Skeletal muscle tissue (tissue), 3 donors: ENCODE measurements at regions not wholly inside any gene's neighbourhood (a gene's known extent, or its start where the extent isn't known, plus 50 kb on each side); places are given as distances from the start of the nearest gene placed in this dataset.
"Not testable (repeated sequence)": the region's sequence is repeated elsewhere in the genome, so short reads cannot be mapped to it uniquely, and the experiment has no call there.

Experiments
- H3K27ac ChIP-seq: one replicate; pipeline ENCODE4 v1.7.0; 2013; ENCODE audit warnings: mild to moderate bottlenecking, low read depth, low read length, inconsistent platforms
- H3K27me3 ChIP-seq, 3 donors: one replicate each; pipeline ENCODE4 v1.7.0; 2013; ENCODE audit warnings: low read length in 3 of 3; ENCODE audit not compliant: control insufficient read depth in 3 of 3, insufficient read depth in 3 of 3
- H3K36me3 ChIP-seq, 3 donors: one replicate each; pipeline ENCODE4 v1.7.0; 2013; ENCODE audit warnings: low read length in 3 of 3; ENCODE audit not compliant: control insufficient read depth in 3 of 3, insufficient read depth in 3 of 3
- H3K4me1 ChIP-seq, 3 donors: one replicate each; pipeline ENCODE4 v1.7.0; 2013; ENCODE audit warnings: low read length in 3 of 3, mild to moderate bottlenecking in 3 of 3; ENCODE audit not compliant: control insufficient read depth in 3 of 3, insufficient read depth in 3 of 3
- H3K4me3 ChIP-seq, 3 donors: one replicate each; pipeline ENCODE4 v1.7.0; 2013; ENCODE audit warnings: low read length in 3 of 3
- H3K9ac ChIP-seq, 3 donors: one replicate each; pipeline ENCODE4 v1.7.0; 2013; ENCODE audit warnings: low read length in 3 of 3, mild to moderate bottlenecking in 3 of 3, moderate library complexity in 2 of 3, low read depth in 1 of 3
- H3K9me3 ChIP-seq, 3 donors: one replicate each; pipeline ENCODE4 v1.7.0; 2013; ENCODE audit warnings: low read length in 3 of 3; ENCODE audit not compliant: control insufficient read depth in 3 of 3
- donor health status: Osteomylitis.

DNA sequence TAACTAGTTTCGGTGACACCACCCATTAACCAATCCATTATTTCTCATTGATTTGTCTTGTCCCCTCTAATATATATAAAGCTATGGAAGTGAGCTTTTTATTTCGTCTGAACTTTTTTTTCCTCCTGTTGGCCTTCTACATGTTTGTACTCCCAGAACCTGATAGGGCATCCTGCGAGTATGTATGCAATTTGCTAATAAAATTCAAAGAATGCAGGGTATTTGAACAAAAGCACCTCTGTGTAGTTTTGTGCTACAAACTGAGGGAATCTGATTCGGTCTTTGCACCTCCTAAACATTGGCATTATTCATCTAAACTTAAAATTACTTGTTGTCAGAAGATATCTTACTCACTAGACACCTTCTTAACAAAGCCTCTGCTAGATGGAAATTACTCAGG is 242.9 kb upstream of the TMEFF2 start:
- Histone ChIP-seq H3K4me3 (no peak overlapping the region), H3K27me3 (no peaks in the 10 kb centered on the region), H3K9me3 (no peaks in the 10 kb centered on the region), H3K27ac (no peak overlapping the region), H3K9ac (no peak overlapping the region), H3K36me3 (no peaks in the 10 kb centered on the region), H3K4me1 (no peaks in the 10 kb centered on the region)

- Histone ChIP-seq H3K27me3 (no peaks in the 10 kb centered on the region), H3K9ac (no peak overlapping the region), H3K4me1 (no peaks in the 10 kb centered on the region), H3K4me3 (no peak overlapping the region), H3K9me3 (no peaks in the 10 kb centered on the region), H3K27ac (no peak overlapping the region), H3K36me3 (no peaks in the 10 kb centered on the region)
These were observed 229.5 kb upstream of the TMEFF2 start for GRCh38 chr2:192424243-192424642.

DNA sequence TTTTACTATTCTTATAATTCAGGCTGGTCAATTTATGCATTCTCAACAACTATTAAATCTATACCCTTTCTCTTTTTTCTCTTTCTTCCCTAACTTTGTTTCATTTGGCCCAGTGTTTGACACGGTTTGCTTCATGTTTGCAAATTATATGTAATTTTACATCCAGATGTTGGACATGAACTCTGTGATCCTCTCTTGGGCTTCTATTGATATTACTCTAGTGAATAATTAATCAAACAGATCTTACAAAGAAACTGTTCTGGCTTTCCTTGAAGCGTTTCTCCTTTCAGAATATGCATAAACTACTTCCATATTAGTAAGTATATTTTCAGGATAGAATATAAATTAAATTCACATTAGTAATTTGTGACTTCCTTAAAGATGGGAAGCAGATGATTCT is 225.1 kb upstream of the TMEFF2 start:
- H3K9me3 ChIP-seq, result peaks cover 0 to 3% (median 0%) of the 10 kb centered on the region in 3 donors

GRCh38 chr2:192416060-192416459 is 221.3 kb upstream of the TMEFF2 start:
- Histone ChIP-seq H3K9ac (no peak overlapping the region), H3K4me3 (no peak overlapping the region), H3K9me3 (peaks cover 0 to 4% (median 0%) of the 10 kb centered on the region in 3 donors), H3K36me3 (no peaks in the 10 kb centered on the region), H3K27ac (no peak overlapping the region), H3K4me1 (no peaks in the 10 kb centered on the region), H3K27me3 (no peaks in the 10 kb centered on the region)

More for the DNA sequence above, 225.1 kb upstream of the TMEFF2 start:
- Histone ChIP-seq H3K4me3 (no peak overlapping the region), H3K4me1 (no peaks in the 10 kb centered on the region), H3K36me3 (no peaks in the 10 kb centered on the region), H3K9ac (no peak overlapping the region), H3K27me3 (no peaks in the 10 kb centered on the region), H3K27ac (no peak overlapping the region)

DNA sequence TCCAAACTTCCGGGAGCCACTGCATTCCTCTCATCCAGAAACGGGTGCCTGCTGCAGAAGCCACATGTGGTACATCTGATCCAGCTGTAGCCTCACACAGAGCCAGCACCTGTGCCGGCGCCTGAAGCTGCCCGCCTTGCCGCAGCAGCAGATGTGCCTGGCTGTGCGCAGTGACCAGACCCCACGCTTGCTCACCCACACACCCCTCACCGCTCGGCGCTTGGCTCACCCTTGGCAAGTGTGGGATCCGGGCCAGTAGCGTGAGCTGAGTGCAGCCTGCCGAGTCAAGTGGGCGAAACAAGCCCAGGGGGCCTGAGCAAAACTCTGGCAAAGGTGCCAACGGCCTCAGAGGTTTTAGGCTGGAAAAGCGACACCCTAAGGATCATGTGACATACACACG is 220.1 kb upstream of the TMEFF2 start:
- no peak overlapping the region for H3K27ac ChIP-seq
- no peak overlapping the region for H3K4me3 ChIP-seq
- peaks cover 0 to 4% (median 0%) of the 10 kb centered on the region in 3 donors for H3K9me3 ChIP-seq
- H3K36me3 ChIP-seq, result no peaks in the 10 kb centered on the region
- H3K4me1 ChIP-seq, result no peaks in the 10 kb centered on the region
- no peak overlapping the region for H3K9ac ChIP-seq
- H3K27me3 ChIP-seq, result no peaks in the 10 kb centered on the region

DNA sequence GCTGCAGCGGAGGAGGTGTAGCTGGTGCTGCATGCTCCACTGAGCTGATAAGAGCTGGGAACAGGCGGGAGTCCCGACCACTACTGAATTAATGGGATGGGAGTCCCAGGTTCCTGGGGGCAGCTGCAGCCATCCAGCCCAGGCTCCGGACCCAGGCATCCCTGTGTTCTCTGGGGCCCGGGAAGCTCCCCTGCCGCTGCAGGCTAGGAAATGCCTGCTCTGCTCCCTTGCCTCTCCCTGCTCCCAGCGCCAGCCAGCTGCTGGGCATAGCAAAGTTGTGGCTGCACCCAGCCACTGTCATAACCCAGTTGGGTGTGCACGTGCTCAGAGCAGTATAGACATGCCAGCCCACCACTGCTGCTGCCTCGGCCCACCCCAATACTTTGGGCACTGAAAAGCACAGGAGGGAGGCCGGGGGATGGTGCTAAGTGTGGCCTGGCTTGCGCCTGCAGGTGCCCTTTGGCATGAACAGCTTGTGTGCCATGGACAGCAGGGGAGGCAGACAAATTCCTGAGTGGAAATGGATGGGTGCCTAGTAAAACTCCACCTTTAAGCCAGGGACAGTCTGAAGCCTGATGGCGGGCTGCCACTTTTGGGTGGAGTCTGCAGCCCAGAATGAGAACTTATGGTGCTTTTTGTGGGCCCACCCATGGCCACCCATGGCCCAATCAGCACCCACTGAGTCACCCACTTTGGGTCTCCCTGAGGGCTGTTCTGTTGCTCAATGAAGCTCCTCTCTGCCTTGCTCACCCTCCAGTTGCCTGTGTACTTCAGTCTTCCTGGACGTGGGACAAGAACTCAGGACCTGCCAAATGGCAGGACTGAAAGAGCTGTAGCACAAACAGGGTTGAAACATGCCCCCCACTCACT is 219.3 kb upstream of the TMEFF2 start:
- Histone ChIP-seq H3K9me3 (peaks cover 0 to 4% (median 0%) of the 10 kb centered on the region in 3 donors), H3K27me3 (no peaks in the 10 kb centered on the region), H3K4me3 (no peak overlapping the region), H3K36me3 (no peaks in the 10 kb centered on the region), H3K27ac (no peak overlapping the region), H3K4me1 (no peaks in the 10 kb centered on the region), H3K9ac (no peak overlapping the region)

DNA sequence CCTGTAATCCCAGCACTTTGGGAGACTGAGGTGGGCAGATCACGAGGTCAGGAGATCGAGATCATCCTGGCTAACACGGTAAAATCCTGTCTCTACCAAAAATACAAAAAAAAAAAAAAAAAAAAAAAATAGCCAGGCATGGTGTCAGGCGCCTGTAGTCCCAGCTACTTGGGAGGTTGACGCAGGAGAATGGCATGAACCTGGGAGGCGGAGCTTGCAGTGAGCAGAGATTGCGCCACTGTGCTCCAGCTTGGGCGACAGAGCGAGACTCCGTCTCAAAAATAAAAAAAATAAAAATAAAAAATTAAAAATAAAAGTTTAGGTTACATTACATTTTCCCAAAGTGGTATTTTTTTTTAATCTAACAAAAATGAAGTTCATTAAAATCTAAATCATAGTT is 218.1 kb upstream of the TMEFF2 start:
- H3K27ac ChIP-seq, H3K9me3 ChIP-seq, H3K4me3 ChIP-seq, H3K36me3 ChIP-seq, H3K4me1 ChIP-seq, H3K9ac ChIP-seq, H3K27me3 ChIP-seq: not testable (repeated sequence)

DNA sequence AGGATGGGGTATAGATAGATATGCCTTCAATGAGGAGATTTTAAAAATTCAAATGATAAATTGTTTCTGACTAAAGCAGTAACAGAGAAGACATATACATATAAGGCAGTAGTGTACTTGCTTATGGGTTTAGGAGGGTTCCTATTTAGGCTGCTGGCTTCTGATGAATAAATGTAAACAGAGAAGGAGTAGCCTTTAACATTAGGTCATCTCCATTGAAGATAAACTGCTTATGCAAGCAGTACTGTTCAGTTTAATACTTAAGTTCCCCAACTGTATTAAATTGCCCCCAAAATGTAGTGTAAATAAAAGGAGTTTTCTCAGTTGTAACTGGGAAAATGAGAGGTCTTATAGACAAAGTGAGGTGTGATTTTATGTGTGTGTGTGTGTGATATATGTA is 217.7 kb upstream of the TMEFF2 start:
- H3K4me3 ChIP-seq, result no peak overlapping the region
- H3K4me1 ChIP-seq, result no peaks in the 10 kb centered on the region
- peaks cover 0 to 4% (median 0%) of the 10 kb centered on the region in 3 donors for H3K9me3 ChIP-seq
- H3K9ac ChIP-seq, result no peak overlapping the region
- H3K27ac ChIP-seq, result no peak overlapping the region
- H3K36me3 ChIP-seq, result no peaks in the 10 kb centered on the region
- no peaks in the 10 kb centered on the region for H3K27me3 ChIP-seq

GRCh38 chr2:192411755-192412154 is 217.0 kb upstream of the TMEFF2 start:
- Histone ChIP-seq H3K36me3 (no peaks in the 10 kb centered on the region), H3K9me3 (peaks cover 0 to 4% (median 0%) of the 10 kb centered on the region in 3 donors), H3K4me3 (no peak overlapping the region), H3K27me3 (no peaks in the 10 kb centered on the region), H3K4me1 (no peaks in the 10 kb centered on the region), H3K27ac (no peak overlapping the region), H3K9ac (no peak overlapping the region)

GRCh38 chr2:192410319-192410718 is 215.6 kb upstream of the TMEFF2 start:
- Histone ChIP-seq H3K36me3 (no peaks in the 10 kb centered on the region), H3K4me3 (no peak overlapping the region), H3K27ac (no peak overlapping the region), H3K9me3 (peaks cover 0 to 4% (median 0%) of the 10 kb centered on the region in 3 donors), H3K4me1 (no peaks in the 10 kb centered on the region), H3K9ac (no peak overlapping the region), H3K27me3 (no peaks in the 10 kb centered on the region)
